Activated T-helper 1 cell treated with anti-CD3 and anti-CD28 coated beads, Interleukin-12 subunit alpha, Interleukin-12 subunit beta, Interleukin-2, Interleukin-4 antibody, amounts not matched to agents 30 ng/mL and 10 ng/mL and 1 ng/mL, durations not matched to agents 14 hours and 24 hours and 36 hours (primary cell): ENCODE measurements at regions not wholly inside any gene's neighbourhood (a gene's known extent, or its start where the extent isn't known, plus 50 kb on each side); places are given as distances from the start of the nearest gene placed in this dataset.
A peak's percentile ranks its signal among the peaks of the same experiment; 100 is the strongest.
"Not testable (repeated sequence)": the region's sequence is repeated elsewhere in the genome, so short reads cannot be mapped to it uniquely, and the experiment has no call there.

Experiments used
- DNase-seq: peaks from one replicate; pipeline ENCODE4 v3.0.0; 2021; ENCODE audit warnings: low spot score
- H3K27ac Mint-ChIP-seq: one replicate; pipeline ENCODE4 v1.8.0; 2021; ENCODE audit warnings: mild to moderate bottlenecking, mixed read lengths
- H3K27me3 Mint-ChIP-seq: one replicate; pipeline ENCODE4 v1.8.0; 2022; ENCODE audit warnings: mild to moderate bottlenecking, moderate library complexity, mixed read lengths; ENCODE audit not compliant: insufficient read depth
- H3K36me3 Mint-ChIP-seq: one replicate; pipeline ENCODE4 v1.8.0; 2021; ENCODE audit warnings: low read depth, mixed read lengths
- H3K4me1 Mint-ChIP-seq: one replicate; pipeline ENCODE4 v1.8.0; 2021; ENCODE audit warnings: low read depth, mixed read lengths
- H3K4me3 Mint-ChIP-seq: one replicate; pipeline ENCODE4 v1.8.0; 2021; ENCODE audit warnings: mild to moderate bottlenecking, moderate library complexity, mixed read lengths
- H3K9me3 Mint-ChIP-seq: one replicate; pipeline ENCODE4 v1.8.0; 2021; ENCODE audit warnings: mixed read lengths
- intact Hi-C: fragments of 100-400 bp; cut with micrococcal nuclease; formaldehyde crosslinking; loops from one replicate; pipeline ENCODE4 v1.15.1; 2024

DNA sequence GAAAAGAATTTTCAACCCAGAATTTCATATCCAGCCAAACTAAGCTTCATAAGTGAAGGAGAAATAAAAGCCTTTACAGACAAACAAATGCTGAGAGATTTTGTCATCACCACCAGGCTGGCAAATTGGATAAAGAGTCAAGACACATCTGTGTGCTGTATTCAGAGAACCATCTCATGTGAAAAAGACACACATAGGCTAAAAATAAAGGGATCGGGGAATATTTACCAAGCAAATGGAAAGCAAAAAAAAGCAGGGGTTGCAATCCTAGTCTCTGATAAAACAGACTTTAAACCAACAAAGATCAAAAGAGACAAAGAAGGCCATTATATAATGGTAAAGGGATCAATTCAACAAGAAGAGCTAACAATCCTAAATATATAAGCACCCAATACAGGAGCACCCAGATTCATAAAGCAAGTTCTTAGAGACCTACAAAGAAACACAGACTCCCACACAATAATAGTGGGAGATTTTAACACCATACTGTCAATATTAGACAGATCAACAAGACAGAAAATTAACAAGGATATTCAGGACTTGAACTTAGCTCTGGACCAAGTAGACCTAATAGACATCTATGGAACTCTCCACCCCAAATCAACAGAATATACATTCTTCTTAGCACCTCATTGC, 55.9 kb upstream of the ACSM6 start:
- H3K27ac Mint-ChIP-seq, H3K36me3 Mint-ChIP-seq, intact Hi-C loops, DNase-seq, H3K4me3 Mint-ChIP-seq, H3K9me3 Mint-ChIP-seq, H3K4me1 Mint-ChIP-seq, H3K27me3 Mint-ChIP-seq: not testable (repeated sequence)

GRCh38 chr10:95134490-95134889, 59.5 kb upstream of the ACSM6 start:
- Mint-ChIP-seq H3K4me1 (no peaks in the 10 kb centered on the region), H3K27ac (no peak overlapping the region), H3K27me3 (no peaks in the 10 kb centered on the region), H3K9me3 (no peaks in the 10 kb centered on the region), H3K36me3 (no peaks in the 10 kb centered on the region), H3K4me3 (no peak overlapping the region)
- intact Hi-C loops = loop anchor here (5.0 kb wide), 2 partner anchors 313 to 468 kb away; no protein-coding TSS in a partner anchor
- DNase-seq = no peak

DNA sequence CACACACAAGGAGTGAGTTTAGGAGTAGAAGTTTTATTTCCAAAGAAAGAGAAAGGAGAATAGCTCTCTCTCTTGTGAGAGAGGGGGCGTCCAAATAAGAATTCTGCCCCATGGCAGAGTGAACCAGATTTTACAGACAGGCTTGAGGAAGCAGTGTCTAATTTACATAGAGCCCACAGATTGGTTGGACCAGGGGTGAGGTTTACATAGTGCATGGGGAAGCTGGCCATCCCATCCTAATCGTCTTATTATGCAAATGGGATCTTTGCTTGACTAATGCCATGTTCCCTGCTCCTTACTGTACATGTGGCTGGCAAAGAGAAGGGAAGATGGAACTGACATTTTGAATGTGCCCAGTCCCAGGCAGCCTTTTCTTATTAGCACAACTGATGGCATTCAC, 60.0 kb upstream of the ACSM6 start:
- intact Hi-C loops = loop anchor here (1.0 to 5.0 kb wide), 5 partner anchors 49 to 468 kb away; no protein-coding TSS in a partner anchor
- Mint-ChIP-seq H3K27ac (no peak overlapping the region), H3K4me3 (no peak overlapping the region), H3K36me3 (no peaks in the 10 kb centered on the region), H3K4me1 (no peaks in the 10 kb centered on the region), H3K27me3 (no peaks in the 10 kb centered on the region), H3K9me3 (no peaks in the 10 kb centered on the region)
- DNase-seq = no peak

GRCh38 chr10:95133016-95133752, 60.9 kb upstream of the ACSM6 start:
- Mint-ChIP-seq H3K4me3 (no peak overlapping the region), H3K27ac (no peak overlapping the region), H3K4me1 (no peaks in the 10 kb centered on the region), H3K27me3 (peaks cover 4% of the 10 kb centered on the region), H3K9me3 (no peaks in the 10 kb centered on the region), H3K36me3 (no peaks in the 10 kb centered on the region)
- DNase-seq = peak; percentile 60
- intact Hi-C loops = loop anchor here (1.0 to 5.0 kb wide), 5 partner anchors 50 to 469 kb away; no protein-coding TSS in a partner anchor

DNA sequence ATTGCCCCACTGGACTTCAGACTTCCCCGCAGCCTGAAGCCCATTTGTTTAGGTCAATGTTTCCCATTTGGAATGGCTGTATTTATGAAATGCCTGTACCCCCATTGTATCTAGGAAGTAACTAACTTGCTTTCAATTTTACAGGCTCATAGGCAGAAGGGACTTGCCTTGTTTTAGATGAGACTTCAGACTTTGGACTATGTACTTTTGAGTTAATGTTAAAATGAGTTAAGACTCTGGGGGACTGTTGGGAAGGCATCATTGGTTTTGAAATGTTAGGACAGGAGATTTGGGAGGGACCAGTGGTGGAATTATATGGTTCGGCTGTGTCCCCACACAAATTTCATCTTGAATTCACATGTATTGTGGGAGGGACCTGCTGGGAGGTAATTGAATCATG, 61.1 kb upstream of the CYP2C8 start:
- H3K36me3 Mint-ChIP-seq, H3K4me1 Mint-ChIP-seq, DNase-seq, H3K9me3 Mint-ChIP-seq, H3K27me3 Mint-ChIP-seq, H3K27ac Mint-ChIP-seq, H3K4me3 Mint-ChIP-seq: not testable (repeated sequence)
- intact Hi-C loops = loop anchor here (5.0 kb wide), 2 partner anchors 317 to 472 kb away; no protein-coding TSS in a partner anchor

DNA sequence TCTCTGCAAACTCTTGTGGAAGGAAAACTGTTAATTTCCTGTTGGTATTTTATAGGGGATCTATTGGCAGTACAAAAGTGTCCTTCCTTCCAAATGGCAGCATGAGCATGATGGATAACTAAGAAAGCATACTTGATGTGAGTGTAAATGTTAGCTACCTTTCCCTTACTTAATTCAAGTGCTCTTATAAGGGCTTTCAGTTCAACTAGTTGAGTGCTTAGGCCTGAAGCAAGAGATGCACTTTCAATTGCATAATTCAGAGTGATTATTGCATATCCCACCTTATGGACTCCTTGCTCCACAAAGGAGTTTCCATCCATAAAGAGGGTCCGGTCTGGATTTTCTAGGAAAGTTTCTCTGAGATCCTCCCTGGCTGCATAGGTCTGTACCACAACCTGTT, 56.3 kb upstream of the CYP2C8 start:
- Mint-ChIP-seq H3K27me3 (peaks cover 4% of the 10 kb centered on the region), H3K9me3 (no peaks in the 10 kb centered on the region), H3K36me3 (no peaks in the 10 kb centered on the region), H3K4me1 (no peaks in the 10 kb centered on the region), H3K27ac (no peak overlapping the region), H3K4me3 (no peak overlapping the region)
- no peak for DNase-seq
- intact Hi-C loops = no loop called here

DNA sequence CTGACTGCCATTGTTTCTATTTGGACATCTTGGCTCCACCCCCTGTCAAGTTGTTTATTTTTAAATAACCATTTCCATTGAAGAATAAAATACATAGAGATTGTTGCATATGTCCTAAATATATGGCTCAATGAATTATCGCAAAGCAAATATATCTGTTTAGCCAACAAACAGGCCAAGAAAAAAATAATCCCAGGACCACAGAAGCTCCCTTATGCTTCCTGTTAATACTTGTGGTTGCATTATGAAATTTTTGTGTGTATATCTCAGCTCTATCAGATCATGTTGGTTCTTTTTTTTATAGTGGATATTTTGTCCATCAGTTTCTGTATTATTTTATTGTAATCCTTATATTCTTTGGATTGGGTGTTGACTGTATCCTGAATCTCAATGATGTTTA, 53.4 kb upstream of the CYP2C8 start:
- Mint-ChIP-seq H3K9me3 (no peaks in the 10 kb centered on the region), H3K27ac (no peak overlapping the region), H3K4me3 (no peak overlapping the region), H3K36me3 (no peaks in the 10 kb centered on the region), H3K4me1 (no peaks in the 10 kb centered on the region), H3K27me3 (no peaks in the 10 kb centered on the region)
- intact Hi-C loops = no loop called here
- no peak for DNase-seq

DNA sequence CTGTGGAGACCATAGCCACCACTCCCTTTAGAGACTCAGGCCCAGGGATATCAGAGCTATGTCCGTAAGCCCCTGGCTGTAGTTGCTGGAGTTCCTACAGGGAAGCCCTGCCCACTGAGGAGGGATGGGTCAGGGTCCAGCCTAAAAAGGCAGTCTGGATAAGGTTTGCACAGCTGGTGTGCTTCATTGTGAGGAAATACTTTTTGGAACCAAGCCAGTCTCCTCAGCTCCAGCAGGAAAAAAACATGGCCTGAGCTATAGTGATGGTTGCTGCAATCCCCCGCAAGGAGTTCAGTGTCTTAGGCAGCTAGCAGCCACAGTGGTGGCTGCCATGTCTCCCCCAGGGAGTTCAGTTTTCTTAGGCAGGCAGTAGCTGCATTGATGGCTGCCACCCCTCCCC, 52.6 kb upstream of the CYP2C8 start:
- no peak overlapping the region for H3K4me3 Mint-ChIP-seq
- H3K36me3 Mint-ChIP-seq = no peaks in the 10 kb centered on the region
- no peaks in the 10 kb centered on the region for H3K4me1 Mint-ChIP-seq
- intact Hi-C loops = no loop called here
- DNase-seq = no peak
- no peak overlapping the region for H3K27ac Mint-ChIP-seq
- no peaks in the 10 kb centered on the region for H3K27me3 Mint-ChIP-seq
- no peaks in the 10 kb centered on the region for H3K9me3 Mint-ChIP-seq
